HEK293 (cell line): ENCODE measurements at regions not wholly inside any gene's neighbourhood (a gene's known extent, or its start where the extent isn't known, plus 50 kb on each side); places are given as distances from the start of the nearest gene placed in this dataset.
A peak's percentile ranks its signal among the peaks of the same experiment; 100 is the strongest.

Source experiments
- CTCF ChIA-PET: fragments of 350-600 bp; formaldehyde crosslinking; extraction: SDS; loops from one replicate; lab custom pipeline; 2021; ENCODE audit warnings: antibody characterized with exemption; lab: Yijun Ruan, JAX
- POLR2A ChIA-PET: fragments of 300-600 bp; formaldehyde crosslinking; extraction: SDS; loops from one replicate; lab custom pipeline; 2020; ENCODE audit warnings: antibody characterized with exemption, inconsistent platforms; lab: Yijun Ruan, JAX
- H3K27ac ChIP-seq: fragments of 200-500 bp; sonication (Bioruptor generic); 2 replicates; pipeline ENCODE4 v1.5.1; 2014; ENCODE audit warnings: low read depth, low read length, control low read depth, inconsistent platforms; ENCODE audit errors: extremely low read depth
- H3K36me3 ChIP-seq, 2 experiments: fragments of 200-500 bp in 1 of 2; sonication (Bioruptor generic) in 1 of 2; 1 replicate in 1 of 2; 2 replicates in 1 of 2; pipeline ENCODE4 v1.5.1; 2014 to 2017; ENCODE audit warnings: inconsistent platforms in 2 of 2, low read length in 2 of 2; ENCODE audit not compliant: control insufficient read depth in 2 of 2, insufficient read depth in 1 of 2
- H3K4me1 ChIP-seq: fragments of 200-500 bp; sonication (Bioruptor generic); 2 replicates; pipeline ENCODE4 v1.5.1; 2014; ENCODE audit warnings: mild to moderate bottlenecking, low read length, inconsistent platforms; ENCODE audit not compliant: control insufficient read depth, insufficient read depth
- H3K4me3 ChIP-seq: 2 replicates; pipeline ENCODE4 v1.5.1; 2011; ENCODE audit warnings: low read depth, mild to moderate bottlenecking, control low read depth, low read length, moderate library complexity
- H3K9me3 ChIP-seq: fragments of 200-500 bp; sonication (Bioruptor generic); 2 replicates; pipeline ENCODE4 v1.5.1; 2014; ENCODE audit warnings: low read depth, low read length, inconsistent platforms; ENCODE audit not compliant: control insufficient read depth, insufficient read depth
- EGR2 ChIP-seq: fragments of 450-650 bp; formaldehyde crosslinking; IDR thresholded peaks from 2 replicates; pipeline ENCODE4 v1.5.1; 2016; ENCODE audit warnings: low read depth, missing biosample characterization, missing genetic modification characterization
- HOXA7 ChIP-seq: sonication (generic); formaldehyde crosslinking; IDR thresholded peaks from 2 replicates; pipeline ENCODE4 v1.8.1; 2022; ENCODE audit warnings: missing genetic modification reagents, borderline replicate concordance
- MYNN ChIP-seq: fragments of 450-650 bp; formaldehyde crosslinking; IDR thresholded peaks from 2 replicates; pipeline ENCODE4 v1.5.1; 2016; ENCODE audit warnings: missing biosample characterization, missing genetic modification characterization, borderline replicate concordance
- PRDM1 ChIP-seq: fragments of 450-650 bp; formaldehyde crosslinking; IDR thresholded peaks from 2 replicates; pipeline ENCODE4; 2016; ENCODE audit warnings: missing biosample characterization, missing genetic modification characterization
- SP3 ChIP-seq: fragments of 450-650 bp; formaldehyde crosslinking; IDR thresholded peaks from 2 replicates; pipeline ENCODE4 v1.5.1; 2016; ENCODE audit warnings: missing biosample characterization, missing genetic modification characterization
- YY2 ChIP-seq: fragments of 450-650 bp; formaldehyde crosslinking; IDR thresholded peaks from 2 replicates; pipeline ENCODE4 v1.5.1; 2016; ENCODE audit warnings: missing biosample characterization, missing genetic modification characterization
- ZBTB1 ChIP-seq: fragments of 450-650 bp; formaldehyde crosslinking; IDR thresholded peaks from 2 replicates; pipeline ENCODE4 v1.5.1; 2016; ENCODE audit warnings: missing biosample characterization, missing genetic modification characterization
- ZBTB17 ChIP-seq: fragments of 450-650 bp; formaldehyde crosslinking; IDR thresholded peaks from 2 replicates; pipeline ENCODE4 v1.5.1; 2016; ENCODE audit warnings: missing biosample characterization, missing genetic modification characterization
- ZBTB48 ChIP-seq: fragments of 450-650 bp; formaldehyde crosslinking; IDR thresholded peaks from 2 replicates; pipeline ENCODE4 v1.5.1; 2016; ENCODE audit warnings: missing biosample characterization, missing genetic modification characterization
- ZEB2 ChIP-seq: fragments of 450-650 bp; formaldehyde crosslinking; IDR thresholded peaks from 2 replicates; pipeline ENCODE4 v1.5.1; 2016; ENCODE audit warnings: missing biosample characterization, missing genetic modification characterization
- ZFHX2 ChIP-seq: fragments of 450-650 bp; formaldehyde crosslinking; conservative IDR thresholded peaks from 2 replicates; pipeline ENCODE4 v1.5.1; 2016; ENCODE audit warnings: missing biosample characterization, missing genetic modification characterization
- ZFP41 ChIP-seq: fragments of 450-650 bp; formaldehyde crosslinking; IDR thresholded peaks from 2 replicates; pipeline ENCODE4 v1.5.1; 2016; ENCODE audit warnings: missing biosample characterization, missing genetic modification characterization, borderline replicate concordance
- ZNF155 ChIP-seq: fragments of 450-650 bp; formaldehyde crosslinking; IDR thresholded peaks from 2 replicates; pipeline ENCODE4 v1.5.1; 2016; ENCODE audit warnings: missing biosample characterization, missing genetic modification characterization
- ZNF23 ChIP-seq: fragments of 450-650 bp; formaldehyde crosslinking; IDR thresholded peaks from 2 replicates; pipeline ENCODE4 v1.5.1; 2016; ENCODE audit warnings: missing biosample characterization, missing genetic modification characterization, borderline replicate concordance
- ZNF248 ChIP-seq: fragments of 450-650 bp; formaldehyde crosslinking; IDR thresholded peaks from 2 replicates; pipeline ENCODE4 v1.5.1; 2017; ENCODE audit warnings: missing biosample characterization, missing genetic modification characterization
- ZNF274 ChIP-seq, 2 experiments: fragments of 200-500 bp in 1 of 2; fragments of 450-650 bp in 1 of 2; sonication (Bioruptor generic) in 1 of 2; formaldehyde crosslinking in 1 of 2; IDR thresholded peaks; 2 replicates each; pipeline versions ENCODE4 v1.5.1 to v1.6.1; 2014 to 2016; ENCODE audit warnings: borderline replicate concordance in 1 of 2, inconsistent platforms in 1 of 2, low read length in 1 of 2, missing biosample characterization in 1 of 2, missing genetic modification characterization in 1 of 2
- ZNF394 ChIP-seq: fragments of 450-650 bp; formaldehyde crosslinking; IDR thresholded peaks from 2 replicates; pipeline ENCODE4 v1.5.1; 2016; ENCODE audit warnings: missing biosample characterization, missing genetic modification characterization, mild to moderate bottlenecking, moderate library complexity, borderline replicate concordance
- ZNF48 ChIP-seq: fragments of 450-650 bp; formaldehyde crosslinking; IDR thresholded peaks from 2 replicates; pipeline ENCODE4 v1.5.1; 2016; ENCODE audit warnings: missing biosample characterization, missing genetic modification characterization
- ZNF585B ChIP-seq: fragments of 450-650 bp; formaldehyde crosslinking; IDR thresholded peaks from 2 replicates; pipeline ENCODE4 v1.5.1; 2016; ENCODE audit warnings: missing biosample characterization, missing genetic modification characterization
- ZNF600 ChIP-seq: fragments of 450-650 bp; formaldehyde crosslinking; IDR thresholded peaks from 2 replicates; pipeline ENCODE4 v1.5.1; 2016; ENCODE audit warnings: missing biosample characterization, missing genetic modification characterization
- ZNF654 ChIP-seq: fragments of 450-650 bp; formaldehyde crosslinking; IDR thresholded peaks from 2 replicates; pipeline ENCODE4 v1.5.1; 2016; ENCODE audit warnings: low read depth, missing biosample characterization, missing genetic modification characterization
- ZNF664 ChIP-seq: fragments of 450-650 bp; formaldehyde crosslinking; IDR thresholded peaks from 2 replicates; pipeline ENCODE4 v1.5.1; 2016; ENCODE audit warnings: missing biosample characterization, missing genetic modification characterization
- ZNF707 ChIP-seq: fragments of 450-650 bp; formaldehyde crosslinking; IDR thresholded peaks from 2 replicates; pipeline ENCODE4 v1.5.1; 2016; ENCODE audit warnings: missing biosample characterization, missing genetic modification characterization
- TF ChIP-seq, protein P1 (sequence below): fragments of 450-650 bp; formaldehyde crosslinking; IDR thresholded peaks from 2 replicates; pipeline ENCODE4 v1.5.1; 2016; ENCODE audit warnings: missing biosample characterization, missing genetic modification characterization

DNA sequence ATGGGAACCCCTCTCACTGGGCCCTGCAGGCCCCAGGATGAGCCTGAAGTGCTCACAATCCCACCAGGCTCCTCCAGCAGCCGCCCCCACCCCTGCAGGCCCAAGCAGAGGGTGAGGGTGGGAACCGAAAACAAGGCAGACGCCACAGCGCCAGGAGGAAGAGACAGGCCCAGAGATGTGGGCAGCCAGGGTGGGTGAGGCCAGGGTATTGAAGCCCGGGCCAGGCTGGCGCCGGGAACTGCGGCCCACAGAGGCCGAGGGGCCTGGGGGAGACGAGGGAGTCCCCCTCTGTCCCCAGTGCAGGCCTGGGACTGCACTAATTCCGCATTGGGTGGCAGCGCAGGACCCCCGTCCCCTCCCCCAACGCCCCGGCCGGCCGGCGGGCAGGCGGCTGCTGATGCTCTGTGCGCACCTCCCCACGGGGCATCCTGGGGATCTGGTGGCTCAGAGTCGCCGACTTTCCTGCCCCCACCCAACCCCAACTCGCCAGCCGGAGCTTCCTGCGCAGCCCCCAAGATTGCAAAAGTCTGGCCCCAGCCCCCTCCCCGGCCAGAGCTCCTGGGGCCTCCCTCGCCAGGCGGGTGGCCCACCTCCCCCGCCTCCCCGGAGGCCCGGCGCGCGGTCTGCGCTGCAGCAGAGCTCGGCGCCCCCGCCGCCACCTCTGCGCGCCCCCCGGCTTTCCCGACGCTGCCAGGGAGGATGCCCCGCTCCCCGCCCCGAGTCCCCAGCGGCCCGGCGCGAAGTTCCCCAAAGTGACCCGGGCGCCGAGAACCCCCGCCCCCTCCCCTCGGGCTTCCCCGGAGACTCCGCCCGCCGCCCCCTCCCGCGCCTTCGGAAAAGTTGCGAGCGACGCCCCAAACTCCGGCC, 107.8 kb downstream of the ENGASE start:
- TF ChIP-seq EGR2 (tag by site-specific recombination) (peak; percentile 10; the same call in 1 of the 2 replicates), ZFHX2 (peak; percentile 30), HOXA7 (CRISPR knock-in tag) (no peak)
- TF ChIP-seq, protein P1, sequence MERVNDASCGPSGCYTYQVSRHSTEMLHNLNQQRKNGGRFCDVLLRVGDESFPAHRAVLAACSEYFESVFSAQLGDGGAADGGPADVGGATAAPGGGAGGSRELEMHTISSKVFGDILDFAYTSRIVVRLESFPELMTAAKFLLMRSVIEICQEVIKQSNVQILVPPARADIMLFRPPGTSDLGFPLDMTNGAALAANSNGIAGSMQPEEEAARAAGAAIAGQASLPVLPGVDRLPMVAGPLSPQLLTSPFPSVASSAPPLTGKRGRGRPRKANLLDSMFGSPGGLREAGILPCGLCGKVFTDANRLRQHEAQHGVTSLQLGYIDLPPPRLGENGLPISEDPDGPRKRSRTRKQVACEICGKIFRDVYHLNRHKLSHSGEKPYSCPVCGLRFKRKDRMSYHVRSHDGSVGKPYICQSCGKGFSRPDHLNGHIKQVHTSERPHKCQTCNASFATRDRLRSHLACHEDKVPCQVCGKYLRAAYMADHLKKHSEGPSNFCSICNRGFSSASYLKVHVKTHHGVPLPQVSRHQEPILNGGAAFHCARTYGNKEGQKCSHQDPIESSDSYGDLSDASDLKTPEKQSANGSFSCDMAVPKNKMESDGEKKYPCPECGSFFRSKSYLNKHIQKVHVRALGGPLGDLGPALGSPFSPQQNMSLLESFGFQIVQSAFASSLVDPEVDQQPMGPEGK (tag by site-specific recombination), result no peak
- CTCF ChIA-PET, result interaction anchor here (0.9 kb wide), 1 partner anchor 206 kb away, joined by 3 read pairs; no protein-coding TSS in a partner anchor
- H3K4me3 ChIP-seq, result no peak overlapping the region
- no peaks in the 10 kb centered on the region for H3K9me3 ChIP-seq
- POLR2A ChIA-PET, result interaction anchor here (0.5 kb wide), 1 partner anchor 173 kb away, joined by 3 read pairs; the partner anchor contains the start of gene CANT1
- H3K36me3 ChIP-seq, result no peaks in the 10 kb centered on the region
- no peak overlapping the region for H3K27ac ChIP-seq
- H3K4me1 ChIP-seq, result no peaks in the 10 kb centered on the region

GRCh38 chr17:79180358-79181005, 105.9 kb downstream of the ENGASE start:
- Histone ChIP-seq H3K9me3 (no peaks in the 10 kb centered on the region), H3K36me3 (no peaks in the 10 kb centered on the region), H3K4me3 (no peak overlapping the region), H3K4me1 (no peaks in the 10 kb centered on the region), H3K27ac (no peak overlapping the region)
- ChIA-PET POLR2A (no interaction called here), CTCF (interaction anchor here (1.8 to 2.0 kb wide), 2 partner anchors 92 to 211 kb away, joined by 8 to 15 read pairs; no protein-coding TSS in a partner anchor)
- TF ChIP-seq HOXA7 (CRISPR knock-in tag), result no peak
- no peak for TF ChIP-seq MYNN (tag by site-specific recombination)
- TF ChIP-seq ZNF600, result 0 out of 2 replicates have a peak, but pooled peaks have one; percentile 47
- TF ChIP-seq PRDM1 (tag by site-specific recombination), result no peak

GRCh38 chr17:79179334-79179733, 104.7 kb downstream of the ENGASE start:
- CTCF ChIA-PET, result interaction anchor here (0.6 to 2.0 kb wide), 3 partner anchors 90 to 213 kb away, joined by 3 to 15 read pairs (median 8); no protein-coding TSS in a partner anchor
- POLR2A ChIA-PET, result interaction anchor here (0.9 kb wide), 1 partner anchor 13 kb away, joined by 3 read pairs; no protein-coding TSS in a partner anchor
- Histone ChIP-seq H3K4me1 (no peaks in the 10 kb centered on the region), H3K36me3 (no peaks in the 10 kb centered on the region), H3K27ac (no peak overlapping the region), H3K9me3 (no peaks in the 10 kb centered on the region), H3K4me3 (no peak overlapping the region)
- TF ChIP-seq, protein P1 (tag by site-specific recombination), result no peak
- TF ChIP-seq YY2 (tag by site-specific recombination), result no peak
- TF ChIP-seq ZBTB17, result no peak
- no peak for TF ChIP-seq ZBTB48
- TF ChIP-seq ZNF394 (tag by site-specific recombination), result no peak
- TF ChIP-seq ZEB2 (tag by site-specific recombination), result no peak
- no peak for TF ChIP-seq ZNF585B (tag by site-specific recombination)
- TF ChIP-seq ZNF664 (tag by site-specific recombination), result no peak
- no peak for TF ChIP-seq ZNF274 (IDR thresholded peaks at IDR 0.05; ENCODE audit: low read length)
- no peak for TF ChIP-seq ZNF274 (tag by site-specific recombination; IDR thresholded peaks at IDR 0.05; ENCODE audit: borderline replicate concordance)
- TF ChIP-seq ZNF248 (tag by site-specific recombination), result no peak
- no peak for TF ChIP-seq ZNF707 (tag by site-specific recombination)
- TF ChIP-seq ZNF654 (tag by site-specific recombination), result no peak
- no peak for TF ChIP-seq ZNF48 (tag by site-specific recombination)
- no peak for TF ChIP-seq ZBTB1 (tag by site-specific recombination)
- TF ChIP-seq SP3 (tag by site-specific recombination), result no peak
- no peak for TF ChIP-seq ZNF23
- TF ChIP-seq ZNF155 (tag by site-specific recombination), result no peak
- TF ChIP-seq ZFP41 (tag by site-specific recombination), result no peak
- TF ChIP-seq, all 188 proteins: peak for 0
